ENCODE measurements at regions not wholly inside any gene's neighbourhood (a gene's known extent, or its start where the extent isn't known, plus 50 kb on each side); places are given as distances from the start of the nearest gene placed in this dataset.
"Not testable (repeated sequence)": the region's sequence is repeated elsewhere in the genome, so short reads cannot be mapped to it uniquely, and the experiment has no call there.

DNA sequence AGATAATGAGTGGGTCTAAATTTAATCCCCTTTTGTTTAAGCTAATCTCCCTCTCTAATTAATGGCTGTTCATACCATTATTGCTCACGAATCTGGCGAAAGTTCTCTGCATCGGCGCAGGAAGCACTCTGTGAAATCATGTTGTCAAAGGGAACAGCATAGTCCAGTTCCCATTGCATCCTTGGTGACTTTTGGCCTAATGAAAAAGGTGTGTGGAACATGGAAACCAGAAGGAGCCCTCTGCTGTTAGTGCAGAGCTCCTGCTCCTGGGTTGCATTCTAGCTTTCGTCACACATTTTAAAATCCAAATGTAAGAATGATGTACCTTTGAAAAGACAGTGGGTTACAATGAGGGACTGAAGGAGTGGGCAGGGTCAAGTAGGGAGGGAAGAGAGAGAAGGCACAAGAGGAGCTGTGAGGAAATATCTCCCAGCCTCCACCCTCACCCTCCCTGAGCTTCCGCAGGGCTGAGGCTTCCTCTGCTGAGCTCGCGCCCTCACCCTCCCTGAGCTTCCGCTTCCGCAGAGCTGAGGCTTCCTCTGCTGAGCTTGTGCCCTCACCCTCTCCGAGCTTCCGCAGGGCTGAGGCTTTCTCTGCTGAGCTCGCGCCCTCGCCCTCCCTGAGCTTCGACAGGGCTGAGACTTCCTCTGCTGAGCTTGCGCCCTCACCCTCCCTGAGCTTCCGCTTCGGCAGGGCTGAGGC, 754.3 kb upstream of the TPTE start:
- DNase-seq, result not testable (repeated sequence)

DNA sequence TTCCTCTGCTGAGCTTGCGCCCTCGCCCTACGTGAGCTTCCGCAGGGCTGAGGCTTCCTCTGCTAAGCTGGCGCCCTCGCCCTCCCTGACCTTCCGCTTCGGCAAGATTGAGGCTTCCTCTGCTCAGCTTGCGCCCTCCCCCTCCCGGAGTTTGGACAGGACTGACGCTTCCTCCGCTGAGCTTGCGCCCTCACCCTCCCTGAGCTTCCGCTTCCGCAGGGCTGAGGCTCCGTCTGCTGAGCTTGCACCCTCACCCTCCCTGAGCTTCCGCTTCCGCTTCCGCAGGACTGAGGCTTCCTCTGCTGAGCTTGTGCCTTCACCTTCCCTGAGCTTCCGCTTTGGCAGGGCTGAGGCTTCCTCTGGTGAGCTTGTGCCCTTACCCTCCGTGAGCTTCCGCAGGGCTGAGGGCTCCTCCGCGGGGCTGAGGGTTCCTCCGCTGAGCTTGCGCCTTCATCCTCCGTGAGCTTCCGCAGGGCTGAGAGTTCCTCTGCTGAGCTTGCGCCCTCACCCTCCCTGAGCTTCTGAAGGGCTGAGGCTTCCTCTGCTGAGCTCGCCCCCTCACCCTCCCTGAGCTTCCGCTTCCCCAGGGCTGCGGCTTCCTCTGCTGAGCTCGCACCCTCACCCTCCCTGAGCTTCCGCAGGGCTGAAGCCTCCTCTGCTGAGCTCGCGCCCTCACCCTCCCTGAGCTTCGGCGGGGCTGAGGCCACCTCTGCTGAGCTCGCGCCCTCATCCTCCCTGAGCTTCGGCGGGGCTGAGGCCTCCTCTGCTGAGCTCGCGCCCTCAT, 753.6 kb upstream of the TPTE start:
- DNase-seq, result no peak

DNA sequence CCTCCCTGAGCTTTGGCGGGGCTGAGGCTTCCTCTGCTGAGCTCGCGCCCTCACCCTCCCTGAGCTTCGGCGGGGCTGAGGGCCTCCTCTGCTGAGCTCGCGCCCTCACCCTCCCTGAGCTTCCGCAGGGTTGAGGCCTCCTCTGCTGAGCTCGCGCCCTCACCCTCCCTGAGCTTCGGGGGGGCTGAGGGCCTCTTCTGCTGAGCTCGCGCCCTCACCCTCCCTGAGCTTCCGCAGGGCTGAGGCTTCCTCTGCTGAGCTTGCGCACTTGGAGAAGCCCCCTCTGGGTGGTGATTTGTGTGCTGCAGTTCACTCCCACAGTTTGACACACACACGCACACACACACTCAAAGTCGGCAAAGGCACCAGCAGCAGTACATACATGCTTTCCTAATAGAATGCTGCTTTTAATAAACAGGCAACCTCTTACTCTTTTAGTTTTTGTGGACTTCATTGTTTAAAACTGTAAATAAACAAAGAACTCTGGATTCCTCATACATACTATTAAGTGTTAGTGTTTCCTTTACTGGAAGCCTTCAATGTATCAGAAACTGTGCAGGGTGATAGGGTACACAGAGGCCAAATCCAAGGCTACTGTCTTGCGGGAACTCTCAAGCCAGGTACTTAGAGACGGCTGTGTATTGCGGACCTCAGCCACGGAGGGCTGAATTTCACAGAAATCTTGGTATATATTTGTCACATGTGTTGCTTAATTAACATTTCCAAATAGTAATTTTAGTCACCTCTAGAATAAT, 752.8 kb upstream of the TPTE start:
- DNase-seq, result not testable (repeated sequence)

DNA sequence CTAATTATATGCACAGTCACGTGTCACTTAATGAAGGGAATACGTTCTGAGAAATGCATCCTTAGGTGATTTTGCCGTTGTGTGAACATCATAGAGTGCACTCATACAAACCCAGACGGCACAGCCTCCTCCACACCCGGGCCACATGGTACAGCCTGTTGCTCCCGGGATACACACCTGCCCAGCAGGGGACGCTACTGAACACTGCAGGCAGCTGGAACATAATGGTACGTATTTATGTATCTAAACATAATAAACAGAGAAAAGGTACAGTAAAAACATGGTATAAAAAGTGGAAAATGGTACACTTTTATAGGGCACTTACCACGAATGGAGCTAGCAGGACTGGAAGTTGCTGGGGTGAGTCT, 752.3 kb upstream of the TPTE start:
- DNase-seq, result not testable (repeated sequence)

DNA sequence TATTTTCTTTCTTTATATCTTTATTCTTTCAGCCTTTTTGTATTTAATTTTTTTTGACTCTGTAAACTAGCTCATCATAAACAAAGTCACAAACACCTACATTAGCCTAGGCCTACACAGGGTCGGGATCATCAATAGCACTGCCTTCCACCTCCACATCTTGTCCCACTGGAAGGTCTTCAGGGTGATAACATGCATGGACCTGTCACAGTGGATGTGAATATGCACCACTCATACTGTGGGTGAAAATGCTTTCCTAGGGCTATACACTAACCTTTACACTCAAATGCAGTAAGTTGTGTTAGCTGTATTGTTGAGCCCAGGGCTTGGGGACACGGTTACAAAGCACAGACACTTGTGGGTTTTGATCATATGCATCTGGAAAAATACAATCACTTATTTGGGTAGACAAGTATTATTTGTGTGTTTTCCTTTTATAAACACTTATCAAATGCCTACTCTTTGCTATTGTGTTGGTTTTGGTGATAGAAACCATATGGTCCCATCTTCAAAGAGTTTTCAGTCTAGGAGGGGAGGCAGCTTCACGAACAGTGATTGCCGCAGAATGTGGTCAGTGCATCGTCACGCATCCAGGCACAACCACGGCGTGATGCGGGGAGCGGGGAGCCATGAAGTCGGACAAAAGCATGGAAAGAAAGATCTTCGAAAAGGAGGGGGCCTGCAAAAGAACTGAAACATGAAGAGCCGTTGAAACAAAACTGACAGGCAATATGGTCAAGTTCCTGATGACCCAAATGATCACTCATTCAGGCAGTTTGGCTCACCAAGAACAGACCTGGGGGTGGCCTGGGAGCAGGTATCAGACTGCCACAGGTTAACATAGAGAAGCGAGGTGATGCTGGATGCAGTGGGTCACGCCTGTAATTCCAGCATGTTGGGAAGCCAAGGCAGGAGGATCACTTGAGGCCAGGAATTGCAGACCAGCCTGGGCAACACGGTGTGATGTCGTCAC, 751.4 kb upstream of the TPTE start:
- not testable (repeated sequence) for DNase-seq

DNA sequence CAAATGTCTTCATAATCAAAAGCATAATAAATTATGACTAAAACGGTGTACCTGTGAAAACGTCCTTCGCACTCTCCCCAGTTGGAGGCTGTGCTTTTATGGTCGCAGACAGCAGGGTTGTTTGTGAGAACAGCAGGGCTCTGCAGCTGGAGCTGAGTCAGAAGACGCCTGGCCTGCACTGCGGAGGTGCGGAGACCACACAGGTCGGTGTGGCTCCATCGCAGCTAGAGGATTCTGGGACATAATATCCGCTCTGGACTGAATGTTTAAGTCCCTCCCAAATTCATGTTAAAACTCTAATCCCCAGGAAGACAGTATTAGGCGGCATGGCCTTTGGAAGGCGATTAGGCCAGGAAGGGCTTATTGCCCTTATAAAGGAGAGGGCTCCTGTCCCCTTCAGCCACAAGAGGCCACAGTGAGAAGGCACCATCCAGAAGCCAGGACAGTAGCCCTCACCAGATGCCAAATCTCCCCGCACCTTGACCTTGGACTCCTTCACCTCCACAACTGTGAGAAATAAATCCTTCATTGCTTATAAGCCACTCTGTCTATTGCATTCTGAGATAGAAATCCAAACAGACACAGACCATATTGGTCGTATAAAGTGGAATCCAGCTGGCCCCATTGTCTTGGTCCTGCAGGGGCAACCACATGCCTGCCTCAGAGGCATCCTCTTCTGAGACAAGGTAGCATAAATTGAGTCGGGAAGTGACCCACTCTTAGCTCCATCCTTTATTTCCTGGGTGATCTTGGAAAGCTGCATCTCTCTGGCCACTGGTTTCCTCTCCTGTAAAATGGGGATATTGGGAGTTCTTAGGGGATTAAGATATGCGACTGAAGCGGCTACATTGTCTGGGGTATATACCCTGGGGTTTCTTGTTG, 749.7 kb upstream of the TPTE start:
- not testable (repeated sequence) for DNase-seq

DNA sequence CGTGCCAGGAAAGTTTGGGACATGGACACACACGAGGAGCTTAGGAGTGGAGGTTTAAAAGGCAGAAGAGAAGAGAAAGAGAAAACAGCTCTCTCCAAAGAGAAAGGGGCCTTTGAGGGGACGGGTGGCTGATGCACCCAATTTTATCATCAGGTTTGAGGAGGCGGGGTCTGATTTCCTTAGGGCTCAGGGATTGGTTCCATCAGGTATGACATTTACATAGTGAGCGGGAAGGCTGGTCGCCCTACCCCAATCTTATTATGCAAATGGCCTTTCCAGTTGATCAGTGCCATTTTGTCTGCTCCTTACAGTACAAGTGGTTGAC, 749.1 kb upstream of the TPTE start:
- no peak for DNase-seq

DNA sequence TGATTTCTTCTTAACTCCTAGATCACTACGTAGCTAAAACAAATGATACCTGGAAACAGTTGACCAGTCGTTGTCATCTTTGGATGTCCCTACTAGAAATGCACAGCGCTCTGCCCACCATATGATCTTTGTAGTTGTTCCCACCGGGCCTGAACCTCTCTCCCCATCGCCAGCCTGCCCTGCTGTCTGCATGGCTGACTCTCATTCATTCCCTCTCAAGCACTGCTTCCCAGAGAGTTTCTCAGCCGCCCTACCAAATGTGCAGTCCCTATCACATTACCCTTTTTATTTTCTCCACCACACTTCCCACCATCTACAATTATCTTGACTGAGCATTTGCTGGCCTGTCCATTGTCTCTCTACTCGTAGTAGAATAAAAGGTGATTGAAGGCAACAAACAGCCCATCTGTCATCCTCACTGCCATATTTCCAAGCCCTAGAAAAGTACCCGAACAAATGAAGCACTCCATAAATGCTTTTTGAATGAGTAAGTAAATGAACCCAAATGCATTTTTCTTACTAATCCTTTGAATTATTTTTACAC, 748.4 kb upstream of the TPTE start:
- DNase-seq, result not testable (repeated sequence)

DNA sequence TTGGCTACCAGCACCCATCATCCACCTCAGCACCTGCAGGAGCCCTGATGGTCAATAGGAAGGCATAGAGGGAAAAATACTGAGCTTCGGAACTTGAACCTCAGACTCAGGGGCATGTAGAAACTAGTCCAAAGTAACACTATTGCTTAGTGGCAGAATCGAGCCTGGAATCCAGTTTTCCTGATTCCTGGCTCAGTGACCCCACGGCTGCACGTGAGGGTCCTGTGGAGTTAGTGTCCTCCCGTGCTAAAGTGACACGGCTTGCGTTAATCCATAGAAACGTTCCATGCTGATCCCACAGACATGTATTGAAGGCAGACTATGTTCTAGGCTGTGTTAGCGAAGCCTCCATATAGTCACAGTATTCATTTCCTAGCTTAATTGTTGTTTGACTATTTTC, 747.0 kb upstream of the TPTE start:
- DNase-seq, result no peak

DNA sequence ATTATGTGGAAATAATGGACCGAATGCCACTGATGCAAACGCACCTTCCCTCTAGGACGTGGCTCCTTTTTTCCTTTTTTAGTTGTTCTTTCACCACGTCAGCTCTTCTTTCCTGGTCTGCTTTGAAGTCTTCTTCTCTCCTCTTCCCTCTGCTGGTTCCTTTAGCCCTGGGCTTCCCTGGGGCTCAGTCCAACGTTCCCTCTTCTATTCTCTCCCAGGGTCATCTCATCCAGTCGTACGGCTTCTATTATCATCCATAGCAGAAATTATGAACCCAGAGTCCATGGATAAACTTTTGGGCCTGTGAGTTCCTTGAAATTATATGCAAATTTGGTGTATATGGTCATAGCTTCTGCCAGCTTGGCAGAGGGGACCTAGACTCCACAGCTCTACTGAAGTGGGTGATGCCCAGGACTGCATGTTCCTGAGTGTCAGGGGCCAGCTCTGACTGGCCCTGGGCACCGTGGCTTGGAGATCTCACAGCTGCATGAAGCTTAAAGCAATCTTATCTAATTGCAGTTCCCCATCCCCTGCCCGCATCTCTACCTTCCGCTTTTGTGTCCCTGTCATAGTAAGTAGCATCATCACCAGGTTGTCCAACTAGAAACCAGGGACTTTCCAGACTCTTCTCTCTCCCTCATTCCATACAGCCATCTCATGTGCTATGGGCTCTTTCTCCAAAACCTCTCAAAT, 746.3 kb upstream of the TPTE start:
- not testable (repeated sequence) for DNase-seq

DNA sequence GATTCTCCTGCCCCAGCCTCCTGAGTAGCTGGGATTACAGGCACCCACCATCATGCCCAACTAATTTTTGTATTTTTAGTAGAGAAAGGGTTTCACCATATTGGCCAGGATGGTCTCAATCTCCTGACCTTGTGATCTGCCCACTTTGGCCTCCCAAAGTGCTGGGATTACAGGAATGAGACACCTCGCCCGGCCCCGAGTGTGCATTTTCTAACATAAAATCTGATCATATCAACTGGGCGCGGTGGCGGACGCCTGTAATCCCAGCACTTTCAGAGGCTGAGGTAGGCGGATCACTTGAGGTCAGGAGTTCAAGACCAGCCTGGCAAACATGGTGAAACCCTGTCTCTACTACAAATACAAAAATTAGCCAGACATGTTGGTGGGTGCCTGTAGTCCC, 745.5 kb upstream of the TPTE start:
- not testable (repeated sequence) for DNase-seq

DNA sequence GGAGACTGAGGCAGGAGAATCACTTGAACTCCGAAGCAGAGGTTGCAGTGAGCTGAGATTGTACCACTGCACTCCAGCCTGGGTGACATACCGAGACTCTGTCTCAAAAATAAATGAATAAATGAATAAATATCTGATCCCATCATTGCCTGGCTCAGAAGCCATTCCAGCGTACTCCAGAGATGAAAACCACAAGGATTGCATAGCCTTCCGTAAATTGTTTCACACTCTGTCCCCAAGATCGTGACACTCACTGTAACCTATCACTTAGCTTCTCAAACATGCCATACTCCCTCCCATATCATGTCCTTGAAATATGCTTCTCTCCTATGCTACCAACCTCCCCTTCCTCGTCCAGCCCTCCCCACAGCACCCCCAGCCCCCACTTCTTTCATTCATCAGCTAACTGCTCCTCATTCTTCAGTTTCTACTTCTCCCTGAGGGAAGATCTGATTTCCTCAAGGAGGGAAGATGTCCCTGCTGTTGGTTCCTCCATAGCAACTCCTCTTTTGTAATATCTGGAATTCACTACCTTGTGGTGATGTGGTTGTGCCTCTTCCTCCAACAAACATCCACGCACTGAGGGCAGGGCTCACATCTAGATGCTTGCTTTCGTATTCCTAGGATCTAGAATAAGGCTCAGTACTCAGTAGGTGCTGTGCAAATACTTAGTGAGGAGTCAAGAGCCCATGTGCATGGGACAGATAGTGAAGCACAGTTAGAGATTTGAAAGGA, 744.9 kb upstream of the TPTE start:
- DNase-seq, result not testable (repeated sequence)

DNA sequence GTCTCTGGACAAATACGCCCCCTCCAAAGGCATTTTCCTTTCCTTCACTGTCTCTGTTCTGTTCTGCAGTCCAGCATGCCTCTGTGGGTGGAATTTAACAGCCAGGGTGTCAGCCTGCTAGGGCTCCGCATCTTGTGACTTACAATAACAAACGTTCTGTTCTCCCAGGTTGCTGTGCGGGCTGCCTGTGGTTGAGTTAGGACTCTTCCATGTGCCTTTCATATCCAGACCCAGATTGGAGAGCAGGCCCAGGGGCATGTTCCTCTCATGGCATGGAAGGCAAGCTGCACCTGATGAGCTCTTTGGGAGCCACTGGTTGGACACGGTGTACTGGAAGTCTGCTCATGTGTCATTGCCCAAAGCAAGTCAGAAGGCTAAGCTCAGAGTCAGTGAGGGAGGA, 742.8 kb upstream of the TPTE start:
- not testable (repeated sequence) for DNase-seq

DNA sequence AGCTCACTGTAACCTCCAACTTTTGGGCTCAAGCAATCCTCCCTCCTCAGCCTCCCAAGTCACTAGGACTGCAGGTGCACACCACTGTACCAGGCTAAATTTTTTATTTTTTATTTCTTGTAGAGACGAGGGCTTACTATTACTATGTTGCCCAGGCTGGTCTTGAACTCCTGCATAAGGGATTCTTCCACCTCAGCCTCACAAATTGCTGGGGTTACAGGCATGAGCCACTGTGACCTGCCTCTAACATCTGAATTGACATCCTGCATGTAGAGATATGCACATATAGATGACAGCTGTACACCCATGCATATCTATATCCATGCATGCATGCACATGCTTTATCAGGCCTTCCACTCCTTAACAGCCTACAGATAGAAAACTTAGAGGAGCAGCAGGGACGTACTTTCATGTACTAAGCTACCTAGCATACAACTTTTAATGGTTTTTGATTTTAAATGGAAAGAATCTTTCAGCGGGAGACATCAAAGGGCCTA, 740.9 kb upstream of the TPTE start:
- DNase-seq, result no peak

DNA sequence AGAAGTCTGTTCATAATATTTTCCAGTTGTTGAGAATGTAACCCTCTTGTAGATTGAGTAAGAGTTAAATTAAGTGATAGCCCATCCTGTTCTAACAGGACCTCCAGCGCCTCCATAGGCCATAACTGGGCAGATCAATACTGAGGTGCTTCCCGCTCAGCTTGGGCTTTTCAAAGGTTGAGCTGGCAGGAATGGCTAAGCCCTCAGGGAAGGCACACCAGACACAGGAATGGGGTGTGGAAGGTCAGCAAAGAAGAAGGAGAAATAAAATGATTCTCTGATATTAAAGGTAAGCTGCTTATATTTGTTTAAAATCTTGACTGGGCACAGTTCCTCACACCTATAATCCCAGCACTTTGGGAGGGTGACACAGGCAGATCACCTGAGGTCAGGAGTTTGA, 737.8 kb upstream of the TPTE start:
- DNase-seq, result not testable (repeated sequence)

DNA sequence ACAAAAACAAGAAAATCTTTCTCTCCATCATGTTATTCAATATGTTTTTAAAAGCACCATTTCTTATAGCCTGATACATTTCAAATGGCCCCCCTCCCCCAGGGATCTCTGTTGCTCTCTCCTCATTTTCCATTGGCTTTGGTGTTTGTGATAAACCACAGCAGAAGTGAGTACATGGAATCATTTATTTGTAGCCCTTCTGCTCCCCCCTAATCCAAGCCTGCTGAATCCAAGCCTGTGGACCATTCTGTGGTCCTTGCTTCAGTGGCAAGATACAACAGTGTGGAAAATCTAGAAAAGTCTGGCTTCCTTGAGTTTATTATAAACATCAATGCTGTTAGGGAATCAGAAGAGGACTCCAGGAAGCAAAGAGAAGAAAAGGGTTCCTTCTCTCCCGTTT, 737.2 kb upstream of the TPTE start:
- not testable (repeated sequence) for DNase-seq

DNA sequence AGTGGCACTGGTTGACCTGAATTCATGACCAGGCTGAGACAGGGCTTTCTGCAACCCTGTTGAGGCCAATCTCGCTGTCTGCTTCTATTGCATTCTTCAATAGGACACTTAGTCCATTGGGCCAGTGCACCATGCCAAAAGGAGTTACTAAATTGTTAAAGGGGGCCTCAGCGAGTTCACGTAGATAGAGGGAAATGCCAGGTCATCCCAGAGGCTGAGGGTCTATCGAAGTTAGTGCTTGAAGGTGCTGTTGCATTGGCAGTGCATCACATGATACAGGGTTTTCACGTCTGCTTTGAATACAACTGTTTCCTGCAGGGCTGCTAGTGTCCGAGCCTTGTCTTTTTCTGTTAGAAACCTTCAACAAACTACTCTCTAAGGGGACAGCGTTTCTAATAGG, 735.3 kb upstream of the TPTE start:
- DNase-seq, result not testable (repeated sequence)

DNA sequence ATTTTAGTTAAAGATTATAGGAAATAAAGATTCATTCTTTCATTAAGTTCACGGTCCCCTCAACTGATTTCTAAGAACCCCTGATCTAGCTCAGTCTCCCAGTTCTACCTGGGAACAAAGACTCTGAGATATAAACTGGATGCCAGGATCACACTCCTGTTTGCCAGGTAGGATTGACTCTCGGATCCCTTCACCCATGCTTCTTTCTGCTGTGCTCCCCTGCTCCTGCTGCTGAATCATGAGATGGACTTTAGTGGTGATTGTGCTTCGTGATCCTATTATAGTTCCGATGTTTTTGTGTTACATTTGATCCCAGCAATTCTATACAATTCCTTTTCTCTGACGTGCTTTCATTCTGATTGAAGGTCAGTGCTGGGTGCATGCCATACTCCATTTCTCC, 733.1 kb upstream of the TPTE start:
- not testable (repeated sequence) for DNase-seq

DNA sequence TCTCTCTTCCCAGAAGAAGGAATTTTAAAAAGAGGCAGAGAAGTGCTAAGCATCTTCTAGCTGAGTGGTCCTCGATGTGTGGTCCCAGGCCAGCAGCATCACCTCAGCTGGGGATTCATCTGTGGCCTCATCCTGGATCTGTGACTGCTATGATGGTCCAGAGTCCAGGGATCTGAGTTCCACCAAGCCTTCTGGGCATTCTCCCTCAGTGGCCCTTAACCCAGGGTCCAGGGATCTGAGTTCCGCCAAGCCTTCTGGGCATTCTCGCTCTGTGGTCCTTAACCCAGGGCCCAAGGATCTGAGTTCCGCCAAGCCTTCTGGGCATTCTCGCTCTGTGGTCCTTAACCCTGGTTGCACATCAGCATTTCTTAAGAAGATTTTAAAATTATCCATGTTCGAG, 731.0 kb upstream of the TPTE start:
- not testable (repeated sequence) for DNase-seq
